Cerebellar nuclear complex (tissue), 1 donor: ENCODE measurements at regions not wholly inside any gene's neighbourhood (a gene's known extent, or its start where the extent isn't known, plus 50 kb on each side); places are given as distances from the start of the nearest gene placed in this dataset.
"Not testable (repeated sequence)": the region's sequence is repeated elsewhere in the genome, so short reads cannot be mapped to it uniquely, and the experiment has no call there.

Source experiments
- DNase-seq, 2 experiments: peaks; one replicate each; lab custom pipeline; 2025; lab: John Stamatoyannopoulos, UW

DNA sequence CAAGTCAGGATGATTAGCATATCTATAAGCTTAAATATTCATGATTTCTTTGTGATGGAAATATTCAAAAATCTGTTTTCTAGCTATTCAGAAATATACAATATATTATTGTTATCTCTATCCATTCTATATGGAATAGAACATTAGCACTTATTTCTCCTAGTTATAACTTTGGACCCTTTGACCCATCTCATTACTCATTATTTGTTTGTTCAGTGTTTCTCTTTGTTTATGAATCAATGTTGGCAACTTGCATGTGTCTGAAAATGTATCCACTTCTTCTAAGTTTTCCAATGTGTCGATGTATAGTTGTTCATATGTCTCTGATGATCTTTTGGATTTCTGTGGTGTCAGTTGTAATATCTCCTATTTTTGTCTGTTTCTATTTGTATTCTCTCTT lies 1059.3 kb downstream of the CDH9 start:
- no peak for DNase-seq

DNA sequence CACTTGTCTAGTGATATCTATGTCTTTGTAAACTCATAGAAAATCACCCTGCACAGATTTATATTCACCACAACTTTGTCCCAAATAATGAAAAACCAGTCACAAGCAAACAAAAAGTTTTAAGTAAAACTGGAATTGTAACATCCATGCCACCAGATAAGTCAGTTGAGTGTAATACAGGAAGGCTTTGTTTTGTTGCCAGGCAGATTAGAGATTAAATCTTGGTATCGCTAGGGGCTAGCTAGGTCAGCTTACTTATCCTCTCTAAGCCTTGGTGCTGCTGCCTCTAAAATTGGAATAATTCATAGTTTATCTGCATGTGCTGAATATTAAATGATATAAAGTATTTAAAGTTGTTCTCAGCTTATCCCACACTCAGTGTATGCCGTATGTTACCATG lies 1062.5 kb downstream of the CDH9 start:
- no peak for DNase-seq

DNA sequence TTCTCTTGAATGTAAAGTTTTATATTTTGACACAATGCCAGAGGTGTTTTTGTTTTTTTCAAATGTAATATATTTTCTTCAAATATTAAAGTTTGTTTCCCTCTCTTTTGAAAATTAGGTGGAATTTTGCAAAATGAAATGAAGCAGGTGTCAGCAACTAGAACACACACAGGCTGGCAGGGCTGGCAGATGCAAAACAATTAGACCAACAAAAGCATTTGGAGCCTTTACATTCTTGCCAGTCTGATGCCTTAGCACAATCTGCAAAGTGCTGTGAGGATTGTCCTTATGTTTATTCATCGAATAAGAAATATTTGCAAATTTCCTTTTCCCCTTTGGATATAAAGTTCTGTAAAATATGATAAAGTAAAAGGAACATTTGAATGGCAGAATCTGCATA lies 1063.9 kb downstream of the CDH9 start:
- DNase-seq = no peak

DNA sequence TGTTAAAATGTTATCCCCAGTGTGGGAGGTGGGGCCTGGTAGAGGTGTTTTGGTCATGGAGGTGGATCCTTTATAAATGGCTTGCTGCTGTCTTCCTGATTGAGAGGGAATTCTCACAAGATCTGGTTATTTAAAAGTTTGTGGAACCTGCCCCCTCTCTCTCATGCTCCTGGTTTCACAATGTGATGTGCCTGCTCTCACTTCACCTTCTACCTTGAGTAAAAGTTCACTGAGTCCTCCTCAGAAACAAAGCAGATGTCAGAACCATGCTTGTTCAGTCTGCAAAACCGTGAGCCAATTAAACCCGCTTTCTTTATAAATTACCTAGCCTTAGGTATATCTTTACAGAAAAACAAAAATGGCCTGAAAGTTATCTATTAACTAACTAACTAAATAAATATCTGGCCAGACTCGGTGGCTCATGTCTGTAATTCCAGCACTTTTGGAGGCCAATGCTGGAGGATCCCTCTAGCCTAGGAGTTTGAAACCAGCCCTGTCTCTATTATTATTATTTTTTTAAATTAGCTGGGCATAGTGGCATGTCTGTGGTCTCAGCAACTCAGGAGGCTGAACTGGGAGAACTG lies 1067.4 kb downstream of the CDH9 start:
- no peak for DNase-seq

DNA sequence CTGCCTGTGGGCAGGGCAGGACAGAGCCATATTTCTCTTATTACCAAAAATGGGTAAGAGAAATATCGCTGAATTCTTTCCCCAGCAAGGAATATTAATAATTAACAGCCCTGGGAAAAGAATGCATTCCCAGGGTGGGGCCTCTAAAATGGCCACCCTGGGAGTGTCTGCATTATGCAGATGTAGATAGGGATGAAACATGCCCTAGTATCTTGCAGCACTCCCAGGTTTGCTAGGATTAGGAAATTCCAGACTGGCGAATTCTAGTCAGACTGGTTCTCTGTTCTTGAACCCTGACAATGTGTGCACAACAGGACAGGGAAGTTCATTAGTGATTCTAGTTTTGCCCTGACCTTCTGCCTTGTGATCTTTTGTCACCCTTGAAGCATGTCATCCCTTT lies 1069.3 kb downstream of the CDH9 start:
- DNase-seq = not testable (repeated sequence)

DNA sequence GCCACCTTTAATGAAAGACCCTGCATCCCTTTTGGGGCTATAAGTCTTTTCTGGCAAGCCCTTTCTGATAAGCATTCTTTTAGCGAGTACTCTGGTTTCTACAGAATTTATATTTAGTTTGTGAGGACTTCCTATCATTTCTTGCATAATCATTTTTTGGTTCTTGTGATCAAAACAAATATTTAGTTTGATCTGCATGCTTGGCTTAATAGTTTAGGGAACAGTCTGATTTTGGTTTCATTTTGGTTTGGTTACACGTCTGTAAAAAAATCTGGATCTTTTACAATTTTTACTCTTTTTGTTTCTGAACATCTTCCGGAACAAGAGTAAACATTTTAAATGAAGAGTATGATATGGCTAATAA lies 1074.4 kb downstream of the CDH9 start:
- no peak for DNase-seq

DNA sequence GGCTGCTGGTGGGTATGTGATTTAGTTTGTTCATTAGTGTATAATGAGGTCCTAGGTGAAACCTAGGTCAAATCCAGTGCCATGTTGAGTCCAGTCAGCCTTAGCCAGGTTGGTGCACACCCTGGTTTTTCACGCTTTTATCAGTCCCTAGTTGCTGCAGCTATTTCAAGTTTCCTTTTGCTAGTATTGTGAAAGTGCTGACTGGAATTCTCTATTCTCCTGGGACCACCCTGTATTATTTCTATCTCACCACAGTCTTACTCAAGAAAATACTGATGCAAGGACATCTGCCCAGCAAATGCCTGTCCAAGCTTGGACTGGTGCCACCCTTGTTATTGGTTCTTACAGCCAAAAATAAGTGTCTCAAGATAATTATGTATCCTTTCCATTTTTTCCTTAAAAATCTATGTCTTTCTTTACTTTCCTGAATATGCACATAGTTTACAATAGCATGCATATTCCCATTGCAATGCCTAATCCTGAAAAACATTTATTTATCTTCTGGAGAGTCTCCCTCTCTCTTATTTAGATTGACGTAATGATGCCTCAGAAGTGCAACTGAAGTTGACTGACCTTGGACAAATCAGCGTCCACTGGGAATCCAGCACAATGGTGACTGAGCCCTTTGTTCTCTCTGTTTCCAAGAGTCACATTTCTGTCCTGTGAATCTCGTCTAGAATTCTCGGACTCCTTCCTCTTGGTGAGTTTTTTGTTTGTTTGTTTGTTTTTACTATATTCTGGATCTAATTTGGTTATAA lies 1075.0 kb downstream of the CDH9 start:
- DNase-seq = no peak

DNA sequence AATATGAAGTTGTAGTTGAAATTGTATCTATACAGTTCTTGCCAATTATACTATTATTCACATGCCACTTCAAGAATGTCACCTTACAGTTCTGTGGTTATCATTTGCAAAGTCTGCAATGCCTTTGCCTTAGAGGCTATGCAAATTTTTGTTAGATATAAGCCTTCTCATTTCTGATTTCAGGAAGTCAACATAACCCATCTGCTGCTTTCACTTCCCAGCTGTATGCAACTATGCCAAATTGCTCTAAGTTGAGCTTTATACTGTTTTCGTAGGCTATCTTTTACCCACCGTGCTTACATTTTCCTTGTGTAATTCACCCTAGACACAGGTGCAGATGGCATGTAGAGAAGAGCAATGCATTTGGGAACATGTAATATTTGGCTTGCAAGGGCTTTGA lies 1083.0 kb downstream of the CDH9 start:
- DNase-seq = no peak

DNA sequence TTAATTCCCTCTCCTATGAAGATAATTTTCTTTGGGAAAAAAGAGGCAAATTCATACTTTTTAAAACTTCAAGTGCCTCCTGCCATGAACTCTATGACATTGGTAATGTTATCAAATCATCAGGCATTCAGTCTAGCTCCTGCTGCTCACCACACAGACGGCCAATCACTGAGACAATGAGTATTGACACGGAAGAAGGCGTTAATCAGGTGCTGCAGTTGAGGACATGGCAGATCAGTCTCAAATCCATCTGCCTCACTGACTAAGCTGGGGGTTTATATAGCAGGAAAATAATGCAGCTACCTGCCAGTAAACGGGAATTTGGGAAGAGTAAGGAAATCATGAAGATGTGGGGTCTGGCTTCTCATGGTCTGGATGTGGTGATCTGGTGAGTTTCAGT lies 1087.7 kb downstream of the CDH9 start:
- DNase-seq = no peak

DNA sequence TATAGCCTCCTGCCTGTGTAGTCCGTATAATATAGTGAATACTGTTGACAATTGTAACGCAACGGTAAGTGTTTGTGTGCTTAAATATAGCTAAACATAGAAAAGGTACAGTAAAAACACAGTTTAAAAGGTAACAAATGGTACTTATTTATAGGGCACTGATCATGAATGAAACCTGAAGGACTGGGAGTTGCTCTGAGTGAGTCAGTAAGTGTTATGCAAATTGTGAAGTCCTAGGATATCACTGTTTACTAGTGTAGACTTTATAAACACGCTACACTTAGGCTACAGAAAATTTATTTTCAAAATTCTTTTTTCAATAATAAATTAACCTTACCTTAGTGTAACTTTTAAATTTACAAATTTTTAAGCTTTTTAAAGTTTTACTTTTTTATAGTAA lies 1090.1 kb downstream of the CDH9 start:
- no peak for DNase-seq

DNA sequence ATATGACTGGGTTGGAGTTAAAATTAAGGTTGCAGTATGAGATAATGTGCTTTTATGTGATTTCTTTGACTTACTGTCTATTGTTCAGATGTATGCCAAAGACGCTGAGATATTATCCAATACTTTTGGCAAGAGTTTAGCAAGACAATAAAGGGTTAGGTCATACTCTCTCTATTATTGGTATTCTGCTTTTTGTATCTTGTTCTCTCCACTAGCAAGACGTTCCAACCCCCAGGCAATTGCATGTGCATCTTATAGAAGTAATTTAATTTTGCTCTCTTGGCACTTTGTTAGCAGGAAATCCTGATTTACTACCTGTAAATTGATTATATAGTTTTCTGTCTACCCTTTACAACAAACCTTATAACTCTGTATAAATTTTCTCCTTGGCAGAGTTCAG lies 1093.6 kb downstream of the CDH9 start:
- DNase-seq = no peak

DNA sequence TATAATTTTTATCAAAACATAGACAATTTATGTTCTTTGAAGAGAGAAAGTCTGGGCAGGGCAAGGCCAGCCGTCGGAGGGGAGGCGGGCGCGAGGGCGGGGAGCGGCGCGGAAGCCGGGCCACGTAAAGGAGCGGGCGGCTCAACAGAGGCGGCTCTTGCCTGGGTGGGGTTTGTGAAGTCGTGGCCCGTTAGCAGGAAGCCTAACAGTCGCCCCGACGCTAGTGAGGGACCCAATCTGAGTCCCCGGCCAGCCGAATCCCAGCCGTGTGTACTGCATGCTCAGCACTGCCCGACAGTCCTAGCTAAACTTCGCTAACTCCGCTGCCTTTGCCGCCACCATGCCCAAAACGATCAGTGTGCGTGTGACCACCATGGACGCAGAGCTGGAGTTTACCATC lies 1129.2 kb downstream of the CDH9 start:
- DNase-seq = no peak

DNA sequence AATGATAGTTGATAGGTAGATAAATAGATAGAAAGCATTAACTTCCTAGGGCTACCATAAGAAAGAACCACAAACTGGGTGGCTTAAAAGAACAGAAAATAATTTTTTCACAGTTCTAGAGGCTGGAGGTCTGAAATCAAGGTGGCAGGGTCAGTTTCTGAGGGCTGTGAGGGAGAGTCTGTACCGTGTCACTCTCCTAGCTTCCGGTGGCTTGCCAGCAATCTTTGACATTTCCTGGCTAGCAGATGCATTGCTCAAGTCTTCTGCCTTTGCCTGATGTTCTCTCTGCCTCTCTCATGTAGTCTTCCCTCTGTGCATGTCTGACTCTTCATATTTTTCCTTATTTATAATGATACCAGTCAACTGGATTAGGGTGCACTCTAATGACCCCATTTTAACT lies 1132.7 kb downstream of the CDH9 start:
- no peak for DNase-seq

DNA sequence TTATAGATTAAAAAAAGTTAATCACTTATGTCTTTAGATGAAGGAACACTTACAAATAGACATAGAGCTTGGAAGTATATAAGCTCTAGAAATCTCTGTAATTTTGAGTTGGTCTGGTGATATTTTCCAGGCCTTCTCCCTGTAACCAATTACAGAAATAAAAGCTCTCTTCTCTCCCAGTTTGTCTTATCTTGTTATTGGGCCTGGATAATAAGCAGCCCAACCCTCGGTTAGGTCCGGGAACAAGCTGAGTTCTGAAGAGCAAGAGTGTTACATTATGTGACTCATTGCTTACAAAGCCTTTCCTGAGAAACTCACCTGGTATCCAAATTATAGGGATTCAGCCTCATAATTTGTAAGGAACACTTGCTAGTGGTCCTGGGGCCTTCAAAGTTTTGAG lies 1146.2 kb downstream of the CDH9 start:
- no peak for DNase-seq

DNA sequence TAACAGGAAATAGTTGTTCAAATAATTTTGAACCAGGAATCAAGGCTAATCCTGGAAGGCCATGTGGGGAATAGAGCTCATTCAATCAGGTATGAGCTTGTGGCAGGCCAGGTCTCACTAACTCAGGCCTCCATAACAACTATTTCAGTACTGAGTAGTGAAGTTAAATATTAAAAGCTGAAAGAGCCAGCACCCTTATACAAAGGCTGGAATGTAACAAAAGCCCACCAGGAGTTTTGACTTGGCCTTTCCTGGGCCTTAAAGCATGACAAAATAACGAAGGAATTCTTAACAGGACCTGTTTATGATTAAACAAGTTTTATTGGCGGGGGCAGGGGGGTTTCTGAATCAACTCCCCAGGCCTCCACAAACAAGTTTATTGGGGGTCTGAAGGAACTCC lies 1146.7 kb downstream of the CDH9 start:
- no peak for DNase-seq

DNA sequence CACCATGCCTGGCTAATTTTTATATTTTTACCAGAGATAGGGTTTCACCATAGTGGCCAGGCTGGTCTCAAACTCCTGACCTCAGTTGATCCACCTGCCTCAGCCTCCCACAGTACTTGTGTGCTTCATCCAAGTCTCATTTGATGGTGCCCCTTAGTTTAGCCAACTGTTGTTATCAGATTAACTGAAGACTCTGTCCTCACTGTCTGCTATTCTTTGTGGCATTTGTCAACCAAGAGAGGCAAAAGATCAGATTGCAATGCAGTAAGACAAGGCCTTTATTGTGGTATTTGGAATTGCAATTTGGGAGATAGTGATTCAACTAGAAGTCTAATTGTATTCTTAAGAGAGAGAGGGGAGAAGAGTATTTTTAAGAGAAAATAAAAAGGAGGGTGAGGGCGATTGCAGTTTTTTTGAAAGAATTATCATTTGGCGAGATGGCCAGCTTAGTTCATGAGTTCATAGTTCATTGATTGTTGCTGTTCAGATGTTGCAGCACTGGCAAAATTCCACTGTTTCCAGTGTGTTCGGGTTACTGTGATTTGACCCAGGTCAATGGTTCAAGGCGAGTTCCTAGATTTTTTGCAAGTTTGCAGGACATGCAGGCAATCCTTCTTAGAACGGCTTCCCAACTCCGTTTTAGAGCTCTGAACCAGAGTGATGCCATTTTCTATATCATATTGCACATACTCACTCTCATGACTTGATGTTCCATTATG lies 1156.9 kb downstream of the CDH9 start:
- no peak for DNase-seq

DNA sequence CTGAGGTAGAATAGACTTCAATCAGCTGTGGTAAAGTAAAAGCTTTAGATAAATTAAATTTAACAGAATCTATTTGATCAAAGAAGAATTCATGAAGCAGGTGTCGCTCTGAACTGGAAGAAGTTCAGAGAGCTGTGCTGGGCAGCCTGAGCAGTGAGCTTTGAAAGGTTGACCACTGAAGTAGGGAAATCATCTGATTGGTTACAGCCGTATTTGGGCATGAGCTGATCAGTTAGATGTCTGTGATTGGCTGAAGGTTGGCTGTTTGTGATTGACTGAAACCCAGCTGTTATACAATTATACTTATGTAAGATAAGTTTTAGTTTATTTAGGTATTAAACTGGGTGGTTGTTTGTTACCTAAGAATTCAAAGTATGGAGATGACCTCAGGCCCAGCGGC lies 1174.6 kb downstream of the CDH9 start:
- no peak for DNase-seq

DNA sequence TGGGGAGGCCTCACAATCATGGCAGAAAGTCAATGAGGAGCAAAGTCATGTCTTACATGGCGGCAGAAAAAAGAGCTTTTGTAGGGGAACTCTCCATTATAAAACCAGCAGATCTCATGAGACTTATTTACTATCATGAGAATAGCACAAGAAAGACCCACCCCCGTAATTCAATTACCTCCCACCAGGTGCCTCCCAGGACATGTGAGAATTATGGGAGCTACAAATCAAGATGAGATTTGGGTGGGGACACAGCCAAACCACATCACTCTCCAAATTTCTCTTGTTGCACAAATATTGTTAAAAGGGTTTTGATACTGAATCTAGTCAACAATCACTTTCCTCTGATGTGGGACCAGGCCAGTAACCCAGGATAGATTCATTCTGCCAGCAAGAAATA lies 1176.1 kb downstream of the CDH9 start:
- no peak for DNase-seq

DNA sequence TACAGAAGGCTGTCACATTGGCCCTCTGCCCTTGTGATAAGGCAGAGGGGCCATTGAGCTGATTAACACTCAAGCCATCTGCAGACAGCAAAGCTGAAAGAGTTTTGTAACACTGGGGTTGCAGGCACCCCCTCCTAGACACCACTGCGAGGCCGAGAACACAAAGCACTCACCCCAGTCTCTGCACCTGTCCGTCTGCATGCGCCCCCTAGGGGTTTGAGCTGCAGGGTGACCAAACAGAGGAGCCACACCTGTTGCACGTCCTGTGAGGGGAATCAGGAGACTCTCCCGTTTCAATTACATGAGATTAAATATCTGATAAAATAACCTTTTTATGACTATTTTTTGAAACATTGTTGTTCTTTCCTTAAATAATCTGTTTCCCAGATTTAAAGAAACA lies 1180.4 kb downstream of the CDH9 start:
- no peak for DNase-seq

DNA sequence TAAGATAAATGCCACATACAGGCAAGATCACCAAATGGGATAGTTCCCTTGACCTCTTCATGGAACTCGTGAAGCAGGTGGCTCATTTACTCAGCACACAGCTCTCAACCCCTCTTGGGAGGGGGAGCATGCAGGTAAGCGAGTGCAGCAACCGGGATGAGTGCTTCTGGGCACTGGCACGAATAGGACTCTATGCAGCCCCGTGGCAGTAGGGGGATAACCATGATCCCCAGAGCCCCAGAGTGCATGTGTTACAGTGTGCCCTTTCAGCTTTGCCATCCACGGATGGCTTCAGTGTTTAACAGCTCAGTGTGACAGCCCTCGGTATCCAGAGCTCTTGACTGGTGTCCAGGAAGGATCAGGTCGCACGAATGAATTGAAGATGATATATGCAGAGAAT lies 1187.1 kb downstream of the CDH9 start:
- DNase-seq = no peak

DNA sequence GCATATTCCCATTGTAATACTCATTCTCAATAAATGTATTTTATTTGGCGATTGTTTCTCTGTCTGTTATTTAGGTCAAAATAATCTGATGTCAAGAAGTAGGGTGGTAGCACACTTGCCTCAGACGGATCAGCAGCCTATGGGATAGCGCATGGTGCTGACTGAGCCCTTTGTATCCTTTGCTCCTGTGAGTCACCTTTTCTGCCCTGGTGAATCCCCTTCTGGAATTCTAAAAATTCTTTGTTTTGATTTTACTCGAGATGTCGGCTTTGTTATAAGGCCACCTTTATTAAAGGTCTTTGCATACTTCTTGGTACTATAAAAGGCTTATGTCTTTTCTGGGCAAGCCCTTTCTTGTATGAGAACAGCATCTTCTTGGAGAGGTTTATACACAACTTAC lies 1187.8 kb downstream of the CDH9 start:
- no peak for DNase-seq

DNA sequence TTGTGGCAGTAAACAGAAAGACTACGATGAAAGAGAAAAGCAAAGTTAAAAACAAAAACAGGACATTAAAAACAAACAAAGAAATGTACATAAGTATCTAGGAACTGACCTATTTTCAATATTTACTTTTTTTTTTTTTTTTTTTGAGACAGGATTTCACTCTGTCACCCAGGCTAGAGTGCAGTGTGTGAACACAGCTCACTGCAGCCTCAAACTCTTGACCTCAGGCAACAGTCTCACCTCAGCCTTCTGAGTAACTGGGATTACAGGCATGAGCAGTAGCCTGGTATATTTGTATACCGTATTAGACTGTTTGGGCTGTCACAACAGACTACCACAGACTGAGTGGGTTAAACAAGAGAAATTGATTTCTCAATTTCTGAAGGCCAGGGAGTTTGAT lies 1189.1 kb downstream of the CDH9 start:
- DNase-seq = no peak

DNA sequence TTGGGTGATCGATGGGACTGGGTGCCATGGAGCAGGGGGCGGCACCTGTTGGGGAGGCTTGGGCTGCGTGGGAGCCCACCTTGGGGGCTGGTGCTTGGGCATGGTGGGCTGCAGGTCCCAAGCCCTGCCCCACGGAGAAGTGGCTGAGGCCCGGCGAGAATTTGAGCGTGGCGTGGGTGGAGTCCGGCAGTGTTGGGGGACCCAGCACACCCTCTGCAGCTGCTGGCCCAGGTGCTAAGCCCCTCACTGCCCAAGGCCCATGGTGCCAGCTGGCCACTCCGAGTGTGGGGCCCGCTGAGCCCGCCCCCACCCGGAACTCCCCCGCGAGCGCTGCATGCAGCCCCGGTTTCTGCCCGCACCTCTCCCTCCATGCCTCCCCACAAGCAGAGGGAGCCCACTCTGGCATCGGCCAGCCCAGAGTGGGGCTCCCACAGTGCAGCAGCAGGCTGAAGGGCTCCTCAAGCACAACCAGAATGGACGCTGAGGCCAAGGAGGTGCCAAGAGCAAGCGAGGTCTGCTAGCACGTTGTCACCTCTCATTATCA lies 1178.6 kb upstream of the CDH10 start:
- DNase-seq = no peak
